Keratinocyte (primary cell): ENCODE measurements at regions not wholly inside any gene's neighbourhood (a gene's known extent, or its start where the extent isn't known, plus 50 kb on each side); places are given as distances from the start of the nearest gene placed in this dataset.

Experiments used
- DNase-seq: peaks from one replicate; pipeline ENCODE4 v3.0.0-alpha.2; 2011; ENCODE audit warnings: low read depth, missing footprints, low spot score
- FAIRE-seq: peaks from 2 replicates; lab custom pipeline; 2011; peaks lifted over from hg19 to GRCh38; lab: Jason Lieb, UNC
- H2AFZ ChIP-seq: 2 replicates; pipeline ENCODE4 v1.6.0; 2012; ENCODE audit warnings: low read length, control low read depth, inconsistent platforms; ENCODE audit not compliant: control insufficient read depth
- H3K27ac ChIP-seq: 2 replicates; pipeline ENCODE4 v1.5.1; 2011; ENCODE audit warnings: low read length; ENCODE audit not compliant: control insufficient read depth, insufficient read depth
- H3K27me3 ChIP-seq: 3 replicates; pipeline ENCODE4 v1.6.0; 2011; ENCODE audit warnings: low read length; ENCODE audit not compliant: control insufficient read depth, insufficient read depth; ENCODE audit errors: extremely low read depth
- H3K36me3 ChIP-seq, 2 experiments: 2 replicates in 1 of 2; 3 replicates in 1 of 2; pipeline ENCODE4 v1.5.1; 2011; ENCODE audit warnings: low read length in 2 of 2, mild to moderate bottlenecking in 1 of 2; ENCODE audit not compliant: control insufficient read depth in 2 of 2, insufficient read depth in 2 of 2; ENCODE audit errors: extremely low read depth in 1 of 2
- H3K4me1 ChIP-seq: 3 replicates; pipeline ENCODE4 v1.5.1; 2011; ENCODE audit warnings: low read length; ENCODE audit not compliant: control insufficient read depth, insufficient read depth; ENCODE audit errors: extremely low read depth
- H3K4me2 ChIP-seq: 3 replicates; pipeline ENCODE4 v1.6.0; 2011; ENCODE audit warnings: low read depth, low read length; ENCODE audit not compliant: control insufficient read depth, insufficient read depth; ENCODE audit errors: extremely low read depth
- H3K4me3 ChIP-seq, 3 experiments: fragments of 200-600 bp in 1 of 3; sonication (generic) in 1 of 3; 2 replicates in 2 of 3; 3 replicates in 1 of 3; pipeline ENCODE4 v1.5.1; 2011 to 2016; ENCODE audit warnings: low read length in 3 of 3, mild to moderate bottlenecking in 3 of 3, control low read depth in 2 of 3, inconsistent platforms in 1 of 3, low read depth in 1 of 3, mixed read lengths in 1 of 3, mixed run types in 1 of 3, moderate library complexity in 1 of 3; ENCODE audit not compliant: control insufficient read depth in 2 of 3, insufficient read depth in 2 of 3; ENCODE audit errors: extremely low read depth in 1 of 3
- H3K79me2 ChIP-seq: 2 replicates; pipeline ENCODE4 v1.6.0; 2012; ENCODE audit warnings: low read length; ENCODE audit not compliant: control insufficient read depth, insufficient read depth
- H3K9ac ChIP-seq: 3 replicates; pipeline ENCODE4 v1.6.0; 2011; ENCODE audit warnings: low read length; ENCODE audit not compliant: control insufficient read depth, insufficient read depth; ENCODE audit errors: extremely low read depth
- H3K9me1 ChIP-seq: 3 replicates; pipeline ENCODE4 v1.6.0; 2011; ENCODE audit warnings: low read length; ENCODE audit not compliant: control insufficient read depth, insufficient read depth; ENCODE audit errors: extremely low read depth
- H3K9me3 ChIP-seq: 2 replicates; pipeline ENCODE4 v1.5.1; 2012; ENCODE audit warnings: low read depth, low read length; ENCODE audit not compliant: control insufficient read depth
- H4K20me1 ChIP-seq: 3 replicates; pipeline ENCODE4 v1.6.0; 2011; ENCODE audit warnings: low read length; ENCODE audit not compliant: control insufficient read depth, insufficient read depth; ENCODE audit errors: extremely low read depth
- EZH2 ChIP-seq: IDR thresholded peaks from one replicate; pipeline ENCODE4 v1.6.1; 2012; ENCODE audit warnings: inconsistent platforms, mild to moderate bottlenecking, low read length, moderate library complexity
- dilution Hi-C: fragments of 300-500 bp; cut with MboI; formaldehyde crosslinking; loops from one replicate; pipeline ENCODE4 v1.7.0; 2020; ENCODE audit warnings: low sequenced_read_pairs; ENCODE audit not compliant: extremely low pct_ligation_motif_present
- TF ChIP-seq, protein P1 (sequence below), 3 experiments: IDR thresholded peaks in 1 of 3; conservative IDR thresholded peaks in 1 of 3; optimal IDR thresholded peaks in 1 of 3; 2 replicates in 2 of 3; 3 replicates in 1 of 3; pipeline versions ENCODE3 to v1.5.1; 2011; ENCODE audit warnings: low read length in 3 of 3, mild to moderate bottlenecking in 3 of 3, moderate library complexity in 2 of 3, control low read depth in 1 of 3, inconsistent platforms in 1 of 3; ENCODE audit not compliant: insufficient read depth in 2 of 3; ENCODE audit errors: extremely low read depth in 1 of 3

DNA sequence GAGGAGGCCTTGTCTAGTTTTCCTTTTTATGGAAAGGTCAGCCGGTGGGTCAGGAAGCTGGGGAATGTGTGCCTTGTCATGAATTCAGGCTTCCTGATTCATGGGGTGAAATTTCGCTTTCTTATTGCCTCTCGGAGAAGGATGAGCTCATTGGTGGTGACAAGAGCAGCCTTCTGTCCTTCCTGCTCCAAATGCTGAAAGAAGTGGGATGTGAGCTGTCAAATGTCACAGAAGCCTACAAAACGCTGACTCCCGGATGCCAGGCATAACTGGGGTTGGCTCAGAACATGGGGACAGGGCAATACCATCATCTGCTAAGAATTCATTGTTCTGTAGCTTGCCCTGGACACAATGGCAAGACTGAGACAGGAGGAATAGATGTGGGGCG, 55.8 kb upstream of the FAM136A start:
- Histone ChIP-seq H3K4me1 (peaks cover 23% of the 10 kb centered on the region), H3K79me2 (no peaks in the 10 kb centered on the region), H2AFZ (peak overlapping the region; percentile 28), H3K4me3 (no peak overlapping the region), H3K27me3 (no peaks in the 10 kb centered on the region), H3K9ac (no peak overlapping the region), H4K20me1 (no peaks in the 10 kb centered on the region), H3K36me3 (no peaks in the 10 kb centered on the region), H3K27ac (no peak overlapping the region), H3K9me3 (no peaks in the 10 kb centered on the region), H3K4me2 (no peak overlapping the region), H3K9me1 (no peaks in the 10 kb centered on the region)
- no peak for TF ChIP-seq EZH2
- TF ChIP-seq, protein P1, sequence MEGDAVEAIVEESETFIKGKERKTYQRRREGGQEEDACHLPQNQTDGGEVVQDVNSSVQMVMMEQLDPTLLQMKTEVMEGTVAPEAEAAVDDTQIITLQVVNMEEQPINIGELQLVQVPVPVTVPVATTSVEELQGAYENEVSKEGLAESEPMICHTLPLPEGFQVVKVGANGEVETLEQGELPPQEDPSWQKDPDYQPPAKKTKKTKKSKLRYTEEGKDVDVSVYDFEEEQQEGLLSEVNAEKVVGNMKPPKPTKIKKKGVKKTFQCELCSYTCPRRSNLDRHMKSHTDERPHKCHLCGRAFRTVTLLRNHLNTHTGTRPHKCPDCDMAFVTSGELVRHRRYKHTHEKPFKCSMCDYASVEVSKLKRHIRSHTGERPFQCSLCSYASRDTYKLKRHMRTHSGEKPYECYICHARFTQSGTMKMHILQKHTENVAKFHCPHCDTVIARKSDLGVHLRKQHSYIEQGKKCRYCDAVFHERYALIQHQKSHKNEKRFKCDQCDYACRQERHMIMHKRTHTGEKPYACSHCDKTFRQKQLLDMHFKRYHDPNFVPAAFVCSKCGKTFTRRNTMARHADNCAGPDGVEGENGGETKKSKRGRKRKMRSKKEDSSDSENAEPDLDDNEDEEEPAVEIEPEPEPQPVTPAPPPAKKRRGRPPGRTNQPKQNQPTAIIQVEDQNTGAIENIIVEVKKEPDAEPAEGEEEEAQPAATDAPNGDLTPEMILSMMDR (optimal IDR thresholded peaks at IDR 0.05 in 1 of 3, IDR thresholded peaks at IDR 0.05 in 1 of 3, conservative IDR thresholded peaks at IDR 0.05 in 1 of 3; ENCODE audit: extremely low read depth in 1 of 3, insufficient read depth in 2 of 3, low read length in 3 of 3): no peak
- DNase-seq (no peak), FAIRE-seq (peak; percentile 9)
- dilution Hi-C loops: no loop called here

DNA sequence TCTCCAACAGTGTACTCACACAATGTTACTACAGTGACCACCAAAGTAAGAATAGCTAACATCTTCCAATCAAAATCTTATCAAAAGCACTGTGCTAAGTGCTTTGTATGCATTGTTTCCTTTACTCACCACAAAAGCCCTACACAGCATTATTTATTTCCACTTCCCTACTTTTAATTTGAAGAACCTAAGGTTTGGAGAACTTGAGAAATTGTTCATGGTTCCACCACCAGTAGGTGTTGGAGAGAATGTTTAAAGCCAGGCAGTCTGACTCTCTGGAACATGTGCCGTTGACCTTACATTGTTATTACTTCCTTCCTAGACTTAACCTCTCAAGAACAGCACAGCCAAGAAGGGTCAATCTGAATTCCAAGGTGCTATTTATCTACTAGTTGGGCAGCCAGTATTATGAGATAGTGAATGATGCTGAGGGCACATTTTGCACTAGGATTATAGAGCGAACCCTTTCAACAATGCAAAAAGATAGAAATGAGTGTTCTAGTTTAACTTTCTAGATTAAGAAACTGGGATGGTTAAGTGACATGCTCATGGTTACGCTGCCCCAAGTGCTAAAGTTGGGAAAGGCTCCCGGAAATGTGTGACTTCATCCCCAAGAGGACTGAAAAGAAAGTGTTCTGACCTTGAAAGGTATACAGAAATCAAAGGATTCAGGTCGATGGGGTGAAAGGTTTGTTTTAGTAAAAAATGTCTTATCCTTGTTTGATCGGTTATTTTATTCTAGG, 55.2 kb upstream of the FAM136A start:
- H3K27ac ChIP-seq: no peak overlapping the region
- no peak overlapping the region for H3K4me2 ChIP-seq
- H3K79me2 ChIP-seq: no peaks in the 10 kb centered on the region
- dilution Hi-C loops: no loop called here
- TF ChIP-seq, protein P1 (optimal IDR thresholded peaks at IDR 0.05 in 1 of 3, IDR thresholded peaks at IDR 0.05 in 1 of 3, conservative IDR thresholded peaks at IDR 0.05 in 1 of 3; ENCODE audit: extremely low read depth in 1 of 3, insufficient read depth in 2 of 3, low read length in 3 of 3): no peak
- TF ChIP-seq EZH2: no peak
- H3K9me1 ChIP-seq: no peaks in the 10 kb centered on the region
- H2AFZ ChIP-seq: no peak overlapping the region
- no peaks in the 10 kb centered on the region for H3K36me3 ChIP-seq
- H3K4me3 ChIP-seq: no peak overlapping the region
- no peaks in the 10 kb centered on the region for H3K9me3 ChIP-seq
- no peak for FAIRE-seq
- H3K9ac ChIP-seq: no peak overlapping the region
- H3K27me3 ChIP-seq: no peaks in the 10 kb centered on the region
- no peaks in the 10 kb centered on the region for H4K20me1 ChIP-seq
- peaks cover 23% of the 10 kb centered on the region for H3K4me1 ChIP-seq
- no peak for DNase-seq
